COLO668 (cell line): ENCODE measurements at regions not wholly inside any gene's neighbourhood (a gene's known extent, or its start where the extent isn't known, plus 50 kb on each side); places are given as distances from the start of the nearest gene placed in this dataset.
"Not testable (repeated sequence)": the region's sequence is repeated elsewhere in the genome, so short reads cannot be mapped to it uniquely, and the experiment has no call there.

Experiments used
- DNase-seq: peaks from one replicate; lab custom pipeline; 2025; ENCODE audit not compliant: unreplicated experiment; lab: John Stamatoyannopoulos, UW

- DNase-seq: peak; percentile 0
These were observed 227.6 kb upstream of the POU1F1 start for GRCh38 chr3:87503900-87504498.

GRCh38 chr3:87501076-87501475, 224.7 kb upstream of the POU1F1 start:
- no peak for DNase-seq

GRCh38 chr3:87498358-87499080, 222.1 kb upstream of the POU1F1 start:
- no peak for DNase-seq

GRCh38 chr3:87495938-87496337, 219.6 kb upstream of the POU1F1 start:
- DNase-seq: no peak

GRCh38 chr3:87494264-87494663, 217.9 kb upstream of the POU1F1 start:
- no peak for DNase-seq

GRCh38 chr3:87491843-87492242, 215.5 kb upstream of the POU1F1 start:
- no peak for DNase-seq

- no peak for DNase-seq
These were observed 213.5 kb upstream of the POU1F1 start for GRCh38 chr3:87489892-87490291.

GRCh38 chr3:87488765-87489164, 212.4 kb upstream of the POU1F1 start:
- no peak for DNase-seq

GRCh38 chr3:87486635-87487034, 210.3 kb upstream of the POU1F1 start:
- not testable (repeated sequence) for DNase-seq

- no peak for DNase-seq
These were observed 209.7 kb upstream of the POU1F1 start for GRCh38 chr3:87486115-87486514.

GRCh38 chr3:87478716-87479115, 202.3 kb upstream of the POU1F1 start:
- no peak for DNase-seq

GRCh38 chr3:87473944-87474343, 197.6 kb upstream of the POU1F1 start:
- DNase-seq: no peak

GRCh38 chr3:87468938-87469337, 192.6 kb upstream of the POU1F1 start:
- no peak for DNase-seq

GRCh38 chr3:87468235-87468634, 191.9 kb upstream of the POU1F1 start:
- no peak for DNase-seq

GRCh38 chr3:87462228-87462627, 185.8 kb upstream of the POU1F1 start:
- no peak for DNase-seq

GRCh38 chr3:87461443-87461842, 185.1 kb upstream of the POU1F1 start:
- no peak for DNase-seq

- DNase-seq: no peak
These were observed 184.7 kb upstream of the POU1F1 start for GRCh38 chr3:87461036-87461435.

GRCh38 chr3:87448558-87448957, 172.2 kb upstream of the POU1F1 start:
- DNase-seq: no peak

GRCh38 chr3:87446849-87447387, 170.5 kb upstream of the POU1F1 start:
- DNase-seq: no peak

GRCh38 chr3:87442470-87442869, 166.1 kb upstream of the POU1F1 start:
- no peak for DNase-seq

GRCh38 chr3:87437765-87438164, 161.4 kb upstream of the POU1F1 start:
- DNase-seq: no peak

GRCh38 chr3:87436781-87437543, 160.6 kb upstream of the POU1F1 start:
- DNase-seq: no peak
